Hematopoietic multipotent progenitor cell treated with erythropoietin and hydrocortisone succinate and interleukin-3 and kit ligand, for 8 days (in vitro differentiated cells): ENCODE measurements at regions not wholly inside any gene's neighbourhood (a gene's known extent, or its start where the extent isn't known, plus 50 kb on each side); places are given as distances from the start of the nearest gene placed in this dataset.

Experiments used
- DNase-seq: peaks from one replicate; pipeline ENCODE4 v3.0.0-alpha.2; 2015

DNA sequence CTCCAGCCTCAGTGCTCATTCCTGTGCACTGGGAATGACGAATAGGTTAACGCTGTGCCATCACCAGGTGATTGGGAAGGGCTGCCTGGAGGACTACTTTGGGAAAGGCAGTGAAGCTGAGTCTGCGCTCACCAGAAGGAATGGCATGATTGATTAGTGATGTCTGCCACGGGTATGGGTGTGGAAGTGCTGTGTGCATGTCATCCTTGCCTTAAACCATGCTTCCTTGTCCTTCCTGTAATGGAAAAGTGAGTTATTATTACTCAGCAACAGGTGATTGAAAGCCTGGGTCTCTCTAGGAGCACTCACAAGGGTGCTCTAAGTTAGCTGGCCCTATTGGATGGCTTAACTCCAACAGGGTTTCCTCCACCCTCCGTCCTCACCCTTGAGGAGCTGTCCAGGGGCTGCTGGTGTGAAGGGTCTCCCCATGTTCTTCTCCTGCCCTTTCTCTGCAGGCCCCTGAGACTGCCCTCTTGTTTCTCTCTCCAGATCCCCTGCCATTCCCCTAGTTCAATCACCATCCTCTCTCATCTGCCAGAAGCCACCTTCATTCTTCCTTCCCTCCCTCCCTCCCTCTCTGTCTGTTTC is 121.9 kb upstream of the NECTIN1 start:
- no peak for DNase-seq

DNA sequence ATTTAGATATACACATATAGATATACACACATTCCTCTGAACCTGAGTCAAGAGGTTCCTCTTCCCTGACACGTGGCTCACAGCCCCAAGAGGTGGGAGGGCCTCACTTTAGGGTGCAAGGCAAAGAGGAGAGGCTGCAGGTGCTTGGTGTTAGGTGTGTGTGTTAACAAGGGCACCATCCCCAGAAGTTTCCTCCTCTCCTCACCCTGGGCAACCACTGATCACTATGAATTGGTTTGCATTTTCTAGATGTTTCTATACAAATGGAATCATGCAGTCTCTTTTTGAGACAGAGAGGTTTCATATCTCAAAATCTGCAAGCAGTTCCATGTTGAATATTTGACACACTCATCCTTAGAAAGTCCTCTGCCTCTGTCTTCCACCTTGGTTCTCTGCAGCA is 120.9 kb upstream of the NECTIN1 start:
- no peak for DNase-seq

DNA sequence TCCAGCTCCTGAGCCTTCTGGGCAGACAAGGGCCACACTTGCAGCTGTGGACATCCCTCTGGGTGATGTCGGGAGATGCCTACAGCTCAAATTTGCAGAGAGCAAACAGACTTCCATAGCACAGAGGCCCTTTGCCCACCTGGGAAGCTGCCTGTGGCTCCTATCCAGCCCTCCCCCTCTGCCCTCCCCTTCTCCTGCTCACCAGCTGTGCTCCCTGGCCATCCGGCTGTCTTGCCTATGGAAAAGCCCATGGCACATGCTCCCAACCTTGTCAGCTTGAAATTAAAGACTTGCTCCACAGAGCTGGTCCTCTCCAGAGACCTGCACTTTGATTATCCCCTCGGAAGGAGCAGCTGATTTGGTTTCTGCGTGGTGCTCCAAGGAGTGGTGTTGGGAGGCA is 118.9 kb upstream of the NECTIN1 start:
- no peak for DNase-seq

DNA sequence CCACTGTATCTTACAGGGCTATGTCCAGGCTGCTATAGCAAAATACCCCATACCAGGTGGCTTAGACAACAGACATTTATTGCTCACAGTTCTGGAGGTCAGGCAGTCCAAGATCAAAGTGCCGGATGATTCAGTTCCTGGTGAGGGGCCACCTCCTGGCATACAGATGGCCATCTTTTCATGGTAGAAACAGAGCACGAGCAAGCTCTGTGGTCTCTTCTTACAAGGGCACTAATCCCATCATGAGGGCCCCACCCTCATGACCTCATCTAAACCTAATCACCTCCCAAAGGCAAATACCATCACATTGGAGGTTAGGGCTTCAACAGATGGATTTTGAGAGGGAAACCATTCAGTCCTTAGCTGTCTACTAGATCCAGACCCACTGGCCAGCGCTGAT is 117.4 kb upstream of the NECTIN1 start:
- DNase-seq = no peak

DNA sequence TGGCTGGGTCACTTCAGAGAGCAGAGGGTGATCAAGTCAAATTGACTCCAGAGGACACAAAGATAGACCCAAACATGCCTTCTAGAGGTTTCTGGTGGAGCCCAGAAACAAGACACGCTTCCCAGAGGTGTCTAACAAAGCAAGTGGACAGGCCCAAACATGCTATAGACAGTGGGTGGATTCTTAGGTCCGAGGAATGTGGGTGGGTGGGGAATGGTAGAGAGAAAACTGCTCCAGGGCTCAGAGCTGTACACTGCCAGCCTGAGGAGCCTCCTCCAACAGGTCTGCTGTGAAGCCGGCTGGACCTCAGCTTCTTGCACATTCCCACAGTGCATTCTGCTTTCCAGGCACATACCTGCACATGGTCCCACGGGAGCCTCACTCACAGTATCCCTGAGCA is 116.8 kb upstream of the NECTIN1 start:
- DNase-seq = no peak

DNA sequence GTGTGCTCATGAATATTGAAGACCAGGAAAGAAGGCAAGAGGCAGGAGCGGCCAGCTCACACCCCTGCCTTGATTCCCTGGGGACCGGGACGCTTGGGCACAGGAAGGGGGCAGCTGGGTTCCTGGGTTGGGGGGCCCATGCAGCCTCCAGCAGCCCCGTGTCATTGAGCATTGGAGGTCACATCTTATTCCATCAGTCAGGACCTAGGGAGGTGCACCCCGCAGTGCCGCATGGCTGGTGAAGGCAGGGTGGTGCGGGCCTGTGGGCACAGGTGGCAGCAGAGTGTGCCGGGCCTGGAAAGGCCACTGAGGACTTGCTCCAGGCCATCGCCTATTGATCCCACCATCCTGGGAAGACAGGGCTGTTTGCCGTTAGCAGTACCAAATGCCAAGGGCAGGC is 116.3 kb upstream of the NECTIN1 start:
- no peak for DNase-seq

DNA sequence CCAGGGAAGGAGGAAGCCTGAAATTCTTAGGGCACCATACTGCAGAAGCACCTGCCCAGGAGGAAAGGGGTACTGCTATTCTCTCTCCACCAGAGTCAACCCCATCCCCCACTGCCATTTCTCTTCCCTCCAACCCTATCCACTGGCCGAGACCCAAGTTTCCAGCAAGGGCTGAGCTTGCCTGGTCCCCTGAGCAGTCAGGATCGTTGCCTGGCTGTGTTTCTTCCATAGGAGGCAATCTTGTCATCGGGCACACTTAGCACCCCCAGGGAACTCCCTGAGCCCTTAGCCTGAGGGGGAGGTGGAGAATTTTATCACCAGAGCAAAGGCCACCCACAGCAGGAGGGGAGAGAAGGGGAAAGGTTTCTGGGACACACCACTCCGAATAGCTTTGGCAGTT is 115.8 kb upstream of the NECTIN1 start:
- DNase-seq = no peak

DNA sequence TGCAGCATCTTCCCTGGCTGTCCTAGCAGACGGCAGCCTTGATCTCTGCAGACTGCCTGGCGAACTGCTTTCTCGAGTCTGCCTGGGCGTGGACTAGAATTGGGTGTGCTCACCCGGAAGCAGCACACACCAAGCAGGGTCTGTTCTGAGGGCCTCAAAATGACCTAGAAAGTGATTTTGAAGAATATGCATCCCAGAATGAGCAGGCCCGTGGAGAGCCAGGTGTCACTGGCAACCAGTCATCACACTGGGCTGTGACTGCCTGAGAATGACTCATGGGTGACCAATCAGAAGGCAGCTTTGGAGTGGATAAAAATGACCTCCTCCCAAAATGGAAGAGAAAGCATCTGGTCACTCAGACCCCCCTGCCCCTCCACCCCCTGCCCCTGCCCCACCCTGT is 114.9 kb upstream of the NECTIN1 start:
- DNase-seq = no peak

DNA sequence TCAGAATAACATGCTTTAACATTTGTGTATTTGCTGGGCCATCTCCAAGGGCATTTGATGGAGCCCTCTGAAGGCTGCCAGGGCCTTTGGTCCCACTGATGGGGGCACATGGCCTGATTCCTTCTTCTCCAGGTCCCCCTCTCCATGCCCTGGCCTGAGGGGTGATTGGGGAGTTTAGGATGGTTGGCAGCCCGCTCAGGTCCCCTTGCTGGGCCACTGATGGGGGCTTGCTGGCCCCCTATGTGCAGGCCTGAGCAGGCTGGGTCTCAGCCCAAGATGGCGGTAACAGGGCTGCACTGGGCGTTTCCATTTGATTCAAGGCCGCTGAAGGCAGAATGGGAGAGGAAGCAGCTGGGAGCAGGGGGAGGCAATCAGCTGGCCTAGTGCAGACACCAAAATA is 113.7 kb upstream of the NECTIN1 start:
- DNase-seq = no peak

DNA sequence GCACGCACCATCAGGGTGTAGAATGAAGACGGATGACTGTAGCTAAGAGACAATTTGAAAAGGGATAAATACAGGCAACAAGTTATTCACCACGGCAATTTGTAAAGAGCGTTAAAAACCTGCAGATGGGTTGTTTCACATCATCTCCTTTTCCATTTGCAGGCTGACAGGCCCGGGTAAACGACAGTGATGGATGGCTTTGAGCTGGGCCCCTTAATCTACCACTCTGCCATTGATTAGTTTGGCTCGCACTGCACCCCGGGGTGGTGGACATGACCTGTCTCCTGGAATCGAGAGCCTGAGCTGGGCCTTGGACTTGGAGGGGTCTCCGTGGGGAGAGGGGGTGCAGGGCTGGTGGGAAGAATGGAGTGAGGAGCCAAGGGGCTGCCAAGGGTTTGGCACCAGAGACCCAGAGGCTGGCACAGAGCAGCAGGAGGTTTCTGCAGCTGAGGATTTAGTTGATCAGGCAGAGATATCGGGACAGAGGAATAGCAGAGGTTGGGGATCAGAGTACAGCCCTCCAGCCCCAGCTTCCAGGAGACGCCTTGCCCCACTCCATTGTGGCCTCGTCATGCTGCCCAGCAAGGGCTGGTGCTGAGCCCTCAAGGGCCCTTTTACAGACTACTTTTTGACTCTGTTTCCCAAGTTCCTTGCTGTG is 110.6 kb upstream of the NECTIN1 start:
- no peak for DNase-seq

DNA sequence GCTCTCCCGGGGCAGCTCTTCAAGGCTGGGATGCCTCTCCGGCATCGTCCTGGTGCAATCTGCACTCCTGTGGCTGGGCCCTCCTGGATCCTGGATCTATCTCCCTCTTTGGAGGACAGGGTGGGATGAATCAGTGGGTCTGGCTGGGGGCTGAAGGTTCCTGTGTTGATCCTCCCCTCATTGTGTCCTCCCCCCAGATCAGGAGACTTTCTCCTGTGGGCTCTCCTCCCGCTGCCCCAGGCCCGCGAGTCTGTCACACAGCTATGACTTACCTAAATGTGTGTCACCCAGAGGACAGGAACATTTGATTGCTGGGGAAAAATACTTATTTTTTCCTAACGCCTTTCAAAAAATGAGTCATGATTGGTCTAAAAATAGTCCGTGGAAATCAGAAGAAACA is 106.8 kb upstream of the NECTIN1 start:
- no peak for DNase-seq

DNA sequence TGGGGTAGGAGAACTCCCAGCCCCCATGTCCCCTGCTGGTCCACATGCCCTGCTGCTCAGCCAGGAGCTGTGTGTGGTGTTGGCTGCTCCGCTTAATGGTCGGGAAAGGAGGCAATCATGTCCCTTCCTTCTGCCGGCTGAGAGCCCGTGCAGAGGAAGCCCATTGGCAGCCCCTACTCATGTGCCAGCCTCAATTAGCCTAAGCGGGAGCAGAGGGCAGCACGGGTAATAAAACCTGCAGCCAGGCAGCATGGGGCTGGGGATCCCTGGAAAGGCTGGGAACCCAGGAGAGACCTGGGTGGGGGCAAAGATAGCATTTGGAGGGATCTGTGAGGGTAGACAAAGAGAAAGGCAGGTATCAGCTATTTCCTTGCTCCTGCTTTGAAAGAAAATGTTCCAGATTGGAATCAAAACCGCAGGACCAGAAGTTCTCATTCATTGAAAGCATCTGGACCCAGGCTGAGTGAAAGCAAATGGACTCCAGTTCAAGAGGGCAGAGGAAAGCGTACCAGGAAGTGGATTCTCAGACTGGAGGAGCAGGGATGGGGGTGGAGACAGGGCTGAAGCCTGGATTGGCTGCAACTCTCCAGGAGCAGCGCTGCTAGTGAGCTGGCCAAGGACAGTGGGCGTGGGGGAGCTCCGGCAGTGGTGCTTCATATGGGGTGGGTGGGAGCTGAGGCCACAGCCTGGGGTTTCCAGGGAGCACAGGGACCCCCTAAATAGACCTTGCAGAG is 103.4 kb upstream of the NECTIN1 start:
- no peak for DNase-seq

DNA sequence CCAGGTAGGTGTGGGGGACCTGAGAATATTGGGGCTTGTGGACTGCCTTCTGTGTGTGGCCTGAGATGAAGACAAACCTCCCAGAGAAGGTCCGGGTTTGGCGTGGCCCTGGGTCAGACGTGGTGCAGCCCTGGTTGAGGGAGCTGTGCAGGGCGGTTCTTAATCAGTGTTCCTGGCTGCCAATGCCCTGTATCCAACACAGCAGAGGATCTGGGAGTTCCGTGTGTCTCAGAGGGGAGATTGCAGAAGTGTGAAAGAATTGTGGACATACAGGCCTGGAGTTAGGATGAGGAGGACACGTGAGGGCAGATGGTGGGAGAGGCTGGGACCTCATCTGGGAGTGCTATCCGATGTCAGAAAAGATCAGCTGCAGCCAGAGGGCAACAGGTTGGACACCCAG is 102.0 kb upstream of the NECTIN1 start:
- no peak for DNase-seq

DNA sequence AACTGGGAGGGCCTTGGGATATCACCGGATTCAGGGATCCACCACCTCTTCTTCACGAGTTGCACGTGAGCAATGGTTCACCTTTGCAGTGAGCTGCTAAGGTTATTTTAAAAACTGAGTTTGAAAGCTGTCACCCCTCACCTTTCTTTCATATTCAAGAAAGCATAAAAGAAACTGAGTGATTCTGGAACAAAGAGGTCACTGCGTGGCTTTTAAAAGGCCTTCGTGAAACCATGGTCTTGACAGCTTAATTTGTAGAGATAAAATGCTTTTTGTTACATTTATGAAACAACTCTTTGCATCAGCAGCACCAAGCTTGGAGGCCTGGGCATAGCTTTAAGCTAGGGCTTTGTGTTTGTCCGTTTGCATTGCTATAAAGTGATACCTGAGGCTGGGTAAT is 101.4 kb upstream of the NECTIN1 start:
- DNase-seq = no peak

DNA sequence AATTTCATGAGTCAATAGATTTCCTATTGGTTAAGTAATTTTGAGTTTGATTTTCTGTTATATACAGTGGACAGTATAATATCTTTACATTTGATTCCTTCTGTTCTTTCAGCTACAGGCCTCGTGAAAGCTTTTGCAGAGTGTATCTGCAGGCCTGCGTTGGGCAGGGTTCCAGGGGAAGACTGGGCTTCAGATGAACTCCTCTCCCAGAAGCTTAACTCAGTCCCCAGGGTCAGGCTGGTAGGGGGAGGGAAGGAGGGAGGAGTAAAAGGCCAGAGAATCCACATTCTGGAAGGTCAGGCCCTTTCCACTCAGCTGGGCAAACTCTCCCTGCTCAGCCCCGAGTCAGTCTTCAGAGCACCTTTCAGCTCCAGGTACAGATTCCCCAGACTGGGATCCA is 100.4 kb upstream of the NECTIN1 start:
- no peak for DNase-seq

DNA sequence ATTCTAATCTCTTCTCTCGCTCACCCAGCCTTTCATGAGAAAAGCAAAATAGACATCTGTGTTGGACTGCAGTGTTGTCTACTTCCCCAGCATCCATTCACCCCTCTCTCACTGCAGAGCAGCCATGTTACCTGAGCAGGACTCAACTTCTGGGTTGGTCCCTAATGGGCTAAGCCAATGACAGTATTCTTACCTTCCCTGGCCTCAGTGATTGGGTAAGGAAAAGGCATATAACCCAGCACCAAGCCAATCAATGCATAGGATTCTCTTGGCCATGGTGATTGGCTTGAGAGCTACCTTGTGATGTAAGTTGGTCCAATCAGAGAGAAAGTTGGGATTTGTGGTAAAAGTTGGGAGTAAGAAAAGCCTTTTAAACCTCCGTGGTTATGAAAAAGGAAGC is 99.8 kb upstream of the NECTIN1 start:
- DNase-seq = no peak

DNA sequence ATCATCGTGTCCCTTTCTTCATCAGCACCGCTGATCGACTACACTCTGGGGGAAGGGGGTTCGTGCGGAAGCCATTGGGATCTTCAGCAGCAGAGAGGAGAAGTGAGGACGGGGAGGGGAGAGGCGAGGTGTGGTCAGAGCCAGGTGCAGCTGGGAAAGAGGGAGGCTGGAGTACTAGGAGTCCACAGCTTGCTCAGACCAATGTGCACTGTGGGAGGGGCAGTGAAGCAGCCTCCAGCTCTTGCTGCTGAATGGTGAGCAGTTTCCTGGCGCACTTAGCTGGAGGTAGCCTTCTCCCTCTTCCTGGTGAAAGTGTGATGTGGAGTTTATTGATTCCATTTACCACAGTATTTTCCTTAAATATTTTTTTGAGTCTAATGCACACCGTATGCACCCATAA is 99.0 kb upstream of the NECTIN1 start:
- no peak for DNase-seq

DNA sequence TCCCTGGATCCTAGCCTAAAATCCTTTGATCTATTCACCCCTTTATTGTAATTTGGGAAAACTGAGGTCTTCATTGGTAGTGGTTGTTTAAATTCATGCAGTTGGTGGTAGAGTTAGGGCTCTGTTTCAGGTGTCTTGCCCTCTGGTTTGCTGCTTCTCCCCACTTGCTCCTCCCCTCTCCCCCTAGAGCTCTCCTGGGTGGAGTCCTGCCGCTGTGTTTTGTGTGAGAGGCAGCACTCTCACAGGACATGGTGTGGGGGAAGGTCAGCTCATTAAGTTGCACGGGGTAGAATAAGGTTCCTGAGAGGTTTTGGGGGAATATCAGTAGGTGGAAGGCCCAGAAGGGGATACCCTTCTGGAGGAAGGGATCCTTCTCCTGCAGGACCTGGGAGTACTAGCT is 98.1 kb upstream of the NECTIN1 start:
- no peak for DNase-seq

DNA sequence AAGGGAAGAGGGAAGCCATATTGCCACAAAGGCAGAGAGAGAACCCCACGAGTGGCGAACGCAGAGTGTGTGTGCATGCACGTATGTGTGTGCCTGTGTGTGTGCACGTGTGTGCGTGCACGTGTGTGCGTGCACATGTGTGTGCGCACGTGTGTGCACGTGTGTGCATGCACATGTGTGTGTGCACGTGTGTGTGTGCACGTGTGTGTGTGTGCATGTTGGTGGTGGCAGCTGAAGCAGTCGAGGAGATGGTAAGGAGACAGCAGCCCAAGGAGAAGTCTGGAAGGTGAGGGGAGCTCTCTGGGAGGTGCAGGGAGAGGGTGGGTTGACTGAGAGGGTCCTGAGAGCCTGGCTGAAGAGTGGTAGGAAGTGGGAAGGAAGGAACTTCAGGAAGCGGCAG is 94.1 kb upstream of the NECTIN1 start:
- DNase-seq = no peak

DNA sequence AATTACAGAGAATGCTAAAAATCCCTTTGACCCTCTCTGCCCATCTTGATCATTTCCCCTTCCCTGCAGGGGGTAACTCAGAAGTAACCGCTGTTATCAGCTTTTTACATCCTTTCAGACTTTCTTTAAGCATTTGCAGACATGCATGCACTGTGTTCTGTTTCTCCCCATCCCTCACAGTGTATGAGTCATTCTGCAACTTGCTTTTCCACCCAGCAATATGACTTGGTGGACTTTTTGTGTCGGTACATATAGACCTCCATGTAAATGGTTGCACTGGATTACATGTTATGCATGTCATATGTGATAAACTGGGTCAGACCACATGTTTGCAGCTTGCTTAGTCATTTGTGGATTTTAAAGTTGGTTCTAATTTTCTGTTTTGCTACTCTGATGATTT is 87.7 kb upstream of the NECTIN1 start:
- DNase-seq = no peak

DNA sequence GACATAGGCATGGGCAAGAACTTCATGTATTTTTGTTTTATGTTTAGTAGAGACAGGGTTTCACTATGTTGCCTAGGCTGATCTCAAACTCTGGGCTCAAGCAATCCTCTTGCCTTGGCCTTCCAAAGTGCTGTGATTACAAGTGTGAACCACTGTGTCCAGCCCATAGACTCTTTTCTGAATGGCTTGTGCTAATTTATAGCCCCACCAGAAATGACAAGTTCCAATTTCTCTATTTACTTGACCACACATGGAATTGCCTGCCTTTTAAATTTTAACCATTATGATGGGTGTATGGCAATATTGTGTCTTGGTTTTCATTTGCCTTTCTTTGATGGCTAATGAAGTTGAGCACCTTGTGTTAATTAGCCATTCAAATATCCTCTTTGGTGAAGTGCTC is 85.8 kb upstream of the NECTIN1 start:
- no peak for DNase-seq

DNA sequence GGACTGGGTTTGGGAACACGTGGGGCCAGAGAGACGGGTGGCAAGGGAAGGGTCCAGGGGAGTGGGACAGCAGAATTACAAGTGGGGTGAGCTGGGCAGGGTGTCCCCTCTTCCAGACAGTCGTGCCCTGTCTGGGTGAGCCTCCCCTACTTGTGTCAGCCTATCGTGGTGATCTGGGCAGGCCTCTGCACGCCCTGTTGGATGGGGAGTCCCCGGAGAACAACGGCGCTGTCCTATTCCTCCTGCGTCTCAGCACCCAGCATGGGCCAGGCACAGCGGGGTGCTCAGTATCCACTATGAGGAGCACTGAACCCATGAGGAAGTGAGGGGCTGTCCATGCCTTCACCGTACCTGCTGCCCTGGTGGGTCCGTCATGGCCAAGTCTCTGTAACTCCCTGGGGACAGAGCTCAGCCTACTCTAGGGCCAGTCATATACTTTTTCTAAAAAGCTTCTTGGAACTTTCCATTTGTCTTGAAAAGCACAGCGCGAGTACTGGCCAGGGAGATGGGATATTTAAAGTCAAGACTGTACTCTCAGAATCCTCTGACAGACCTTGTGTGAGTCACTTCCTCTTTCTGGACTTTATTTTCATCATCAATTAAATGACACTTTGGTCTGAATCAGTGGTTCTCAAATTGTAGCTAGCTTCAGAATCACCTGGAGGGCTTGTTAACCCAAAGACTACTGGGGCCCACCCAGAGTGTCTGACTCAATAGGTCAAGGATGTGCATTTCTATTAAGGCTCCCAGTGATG is 81.7 kb upstream of the NECTIN1 start:
- no peak for DNase-seq

DNA sequence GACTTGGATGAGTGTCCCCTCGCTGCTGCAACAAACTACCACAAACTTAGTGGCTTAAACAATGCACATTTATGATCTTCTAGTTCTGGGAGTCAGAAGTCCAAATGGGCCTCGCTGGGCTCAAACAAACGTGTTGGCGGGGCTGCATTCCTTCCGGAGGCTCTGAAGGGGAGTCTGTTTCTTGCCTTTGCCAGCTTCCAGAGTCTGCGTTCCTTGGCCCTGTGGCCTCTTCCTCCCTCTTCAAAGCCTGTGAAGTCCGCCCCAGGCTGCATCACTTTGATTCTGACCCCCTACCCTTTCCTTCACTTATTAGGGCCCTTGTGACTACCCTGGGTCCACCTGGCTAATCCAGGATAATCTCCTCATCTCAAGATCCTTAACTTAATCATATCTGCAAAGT is 80.3 kb upstream of the NECTIN1 start:
- DNase-seq = no peak
